ENCODE measurements at regions not wholly inside any gene's neighbourhood (a gene's known extent, or its start where the extent isn't known, plus 50 kb on each side); places are given as distances from the start of the nearest gene placed in this dataset.
"Not testable (repeated sequence)": the region's sequence is repeated elsewhere in the genome, so short reads cannot be mapped to it uniquely, and the experiment has no call there.

DNA sequence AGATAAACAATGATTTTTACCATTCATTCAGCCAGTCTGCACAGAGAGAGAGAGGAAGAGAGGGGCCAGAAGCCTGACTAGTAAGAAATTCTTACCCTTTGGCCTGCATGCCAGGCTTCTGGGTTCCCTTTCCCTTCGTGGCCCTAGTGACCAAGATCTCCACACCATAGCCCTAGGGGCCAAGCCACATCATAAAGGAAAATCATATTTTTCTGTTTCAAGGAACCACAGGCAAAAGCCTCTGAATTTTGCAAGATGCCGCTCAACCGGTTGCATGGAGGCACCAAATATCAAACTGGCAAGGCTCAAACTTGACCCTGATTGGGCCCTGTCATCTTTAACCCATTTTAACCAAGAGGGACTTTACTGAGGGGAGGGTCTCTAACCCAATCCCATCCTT is 103.1 kb upstream of the SOX13 start:
- DNase-seq: no peak
- Mint-ChIP-seq H3K27ac (no peak overlapping the region), H3K9me3 (peaks cover 0 to 48% (median 30%) of the 10 kb centered on the region in 7 donors), H3K4me1 (no peaks in the 10 kb centered on the region), H3K36me3 (no peaks in the 10 kb centered on the region), H3K4me3 (no peak overlapping the region), H3K27me3 (peaks cover 0 to 12% (median 0%) of the 10 kb centered on the region in 3 donors)
- ATAC-seq (ENCODE audit: low read depth in 2 of 2): no peak

DNA sequence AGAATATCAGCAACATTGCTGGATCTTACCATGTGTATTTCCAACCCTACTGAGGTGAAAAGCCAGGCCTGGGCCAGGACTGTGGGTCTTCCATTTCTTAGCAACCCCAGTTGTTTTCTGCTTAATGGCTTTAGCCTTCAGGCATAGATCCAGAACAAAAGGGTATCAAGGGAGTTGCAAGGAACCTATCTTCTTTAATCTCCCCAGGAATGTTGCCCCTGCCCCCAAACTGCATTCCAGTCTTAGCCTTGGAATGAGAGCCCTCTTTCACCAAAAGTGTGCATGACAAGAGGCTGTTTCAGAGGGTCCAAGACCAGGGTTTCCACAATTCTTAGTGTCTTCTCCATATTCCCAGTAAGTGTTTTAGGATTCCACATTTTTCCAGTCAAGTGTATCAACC is 87.9 kb upstream of the SOX13 start:
- Mint-ChIP-seq H3K36me3 (no peaks in the 10 kb centered on the region), H3K27ac (no peak overlapping the region), H3K9me3 (no peaks in the 10 kb centered on the region), H3K27me3 (peaks cover 9 to 31% (median 24%) of the 10 kb centered on the region in 3 donors), H3K4me3 (no peak overlapping the region), H3K4me1 (no peaks in the 10 kb centered on the region)
- no peak for DNase-seq
- ATAC-seq (ENCODE audit: low read depth in 2 of 2): no peak

DNA sequence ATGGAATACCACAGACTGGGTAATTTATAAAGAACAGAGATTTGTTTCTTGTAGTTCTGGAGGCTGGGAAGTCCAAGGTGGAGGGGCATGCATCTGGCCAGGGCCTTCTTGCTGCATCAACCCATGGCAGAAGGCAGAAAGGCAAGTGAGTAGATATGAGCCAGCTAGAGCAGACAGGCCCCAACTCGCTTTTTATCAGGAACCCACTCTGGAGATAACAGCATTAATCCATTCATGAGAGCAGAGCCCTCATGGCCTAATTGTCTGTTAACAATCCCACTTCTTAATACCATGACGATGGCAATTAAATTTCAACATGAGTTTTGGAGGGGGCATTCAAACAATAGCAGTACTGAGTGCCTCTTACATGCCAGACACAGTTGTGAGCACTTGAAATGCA is 87.2 kb upstream of the SOX13 start:
- H3K36me3 Mint-ChIP-seq: no peaks in the 10 kb centered on the region
- peaks cover 7 to 31% (median 24%) of the 10 kb centered on the region in 3 donors for H3K27me3 Mint-ChIP-seq
- no peaks in the 10 kb centered on the region for H3K9me3 Mint-ChIP-seq
- H3K27ac Mint-ChIP-seq: no peak overlapping the region
- no peaks in the 10 kb centered on the region for H3K4me1 Mint-ChIP-seq
- DNase-seq (no peak), ATAC-seq (ENCODE audit: low read depth in 2 of 2) (no peak)
- H3K4me3 Mint-ChIP-seq: no peak overlapping the region

DNA sequence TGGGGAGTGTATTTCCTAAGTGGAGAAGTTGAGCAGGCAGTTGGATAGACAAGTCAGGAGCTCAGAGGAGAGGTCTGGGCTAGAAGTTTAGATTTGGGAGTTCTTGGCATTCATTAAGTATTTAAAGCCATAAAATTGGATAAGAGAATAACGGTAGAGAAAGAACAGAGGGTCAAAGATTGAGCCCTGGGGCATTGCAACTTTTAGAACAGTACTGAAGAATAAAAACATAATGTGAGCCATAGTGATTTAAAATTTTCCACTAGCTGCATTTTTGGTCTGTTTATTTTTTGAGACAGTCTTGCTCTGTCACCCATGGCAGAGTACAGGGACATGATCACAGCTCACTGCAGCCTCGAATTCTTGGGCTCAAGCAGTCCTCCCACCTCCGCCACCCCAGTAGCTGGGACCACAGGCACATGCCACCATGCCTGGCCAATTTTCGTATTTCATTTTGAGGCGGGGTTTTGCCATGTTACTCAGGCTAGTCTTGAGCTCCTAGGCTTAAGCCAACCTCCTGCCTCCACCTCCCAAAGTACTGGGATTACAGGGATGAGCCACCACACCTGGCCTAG is 85.9 kb upstream of the SOX13 start:
- no peaks in the 10 kb centered on the region for H3K9me3 Mint-ChIP-seq
- H3K27ac Mint-ChIP-seq: no peak overlapping the region
- DNase-seq (no peak), ATAC-seq (ENCODE audit: low read depth in 2 of 2) (no peak)
- peaks cover 6 to 33% (median 20%) of the 10 kb centered on the region in 3 donors for H3K27me3 Mint-ChIP-seq
- no peaks in the 10 kb centered on the region for H3K4me1 Mint-ChIP-seq
- H3K4me3 Mint-ChIP-seq: no peak overlapping the region
- H3K36me3 Mint-ChIP-seq: no peaks in the 10 kb centered on the region

DNA sequence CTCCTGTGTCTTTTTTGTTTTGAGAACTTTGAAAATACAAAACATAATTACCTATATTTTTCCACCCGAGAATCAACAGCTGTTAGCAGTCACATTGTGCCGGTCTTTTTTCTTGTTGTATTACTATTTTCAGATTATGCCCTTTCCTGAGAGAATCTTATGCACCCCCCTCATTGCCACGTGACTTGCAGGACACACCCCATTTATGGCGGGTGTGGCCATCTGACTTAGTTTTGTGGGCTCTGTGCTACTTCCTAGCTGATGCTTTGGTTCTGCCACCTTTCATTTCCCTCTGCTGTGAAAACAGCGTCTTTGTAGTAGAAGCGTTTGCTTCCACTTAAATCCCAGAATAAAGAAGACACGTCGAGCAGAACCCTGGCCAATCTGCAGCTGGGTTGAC is 82.8 kb upstream of the SOX13 start:
- Mint-ChIP-seq H3K4me1 (no peaks in the 10 kb centered on the region), H3K27ac (peak overlapping the region in 2 of 6 donors; percentile 12 to 45), H3K27me3 (peaks cover 15 to 31% (median 30%) of the 10 kb centered on the region in 3 donors), H3K9me3 (no peaks in the 10 kb centered on the region), H3K36me3 (no peaks in the 10 kb centered on the region), H3K4me3 (no peak overlapping the region)
- ATAC-seq (ENCODE audit: low read depth in 2 of 2): no peak
- no peak for DNase-seq

DNA sequence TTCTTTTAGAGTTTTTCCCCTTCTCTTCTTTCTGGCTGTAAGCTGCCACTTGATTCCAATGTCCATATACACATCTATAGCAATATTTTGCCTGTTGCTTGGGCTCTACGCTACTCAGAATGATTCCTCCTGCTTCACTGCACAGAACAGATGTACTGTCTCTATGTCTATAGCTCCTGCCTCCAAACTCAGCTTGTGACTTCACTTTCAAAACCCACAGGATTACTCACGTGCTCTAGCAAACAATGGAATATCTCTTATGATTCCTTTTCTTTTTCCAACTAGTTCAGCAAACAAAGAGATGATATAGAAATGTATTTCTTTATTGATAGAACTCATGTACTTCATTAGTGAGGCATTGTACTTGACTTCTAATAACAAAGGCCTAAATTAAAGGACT is 80.5 kb upstream of the SOX13 start:
- Mint-ChIP-seq H3K9me3 (no peaks in the 10 kb centered on the region), H3K4me1 (no peaks in the 10 kb centered on the region), H3K27me3 (peaks cover 25 to 38% (median 38%) of the 10 kb centered on the region in 3 donors), H3K27ac (no peak overlapping the region), H3K4me3 (no peak overlapping the region), H3K36me3 (no peaks in the 10 kb centered on the region)
- DNase-seq (no peak), ATAC-seq (ENCODE audit: low read depth in 2 of 2) (no peak)

DNA sequence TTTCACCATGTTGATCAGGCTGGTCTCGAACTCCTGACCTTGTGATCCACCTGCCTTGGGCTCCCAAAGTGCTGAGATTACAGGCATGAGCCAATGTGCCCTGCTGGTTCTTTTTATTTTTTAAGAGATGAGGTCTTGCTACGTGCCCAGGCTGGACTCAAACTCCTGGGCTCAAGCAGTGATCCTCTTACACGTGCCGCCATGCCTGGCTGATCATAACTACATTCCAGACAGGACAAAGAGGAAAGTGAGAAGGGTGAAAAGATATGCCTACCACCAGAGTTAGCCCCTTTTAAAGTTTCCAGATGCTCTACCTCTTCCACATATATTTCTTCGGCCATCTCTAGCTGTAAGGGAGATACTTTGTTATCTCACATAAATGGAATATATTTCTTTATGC is 79.7 kb upstream of the SOX13 start:
- Mint-ChIP-seq H3K27ac (no peak overlapping the region), H3K27me3 (peaks cover 29 to 43% (median 41%) of the 10 kb centered on the region in 3 donors), H3K9me3 (no peaks in the 10 kb centered on the region), H3K4me1 (no peaks in the 10 kb centered on the region), H3K36me3 (no peaks in the 10 kb centered on the region), H3K4me3 (no peak overlapping the region)
- DNase-seq (no peak), ATAC-seq (ENCODE audit: low read depth in 2 of 2) (no peak)

DNA sequence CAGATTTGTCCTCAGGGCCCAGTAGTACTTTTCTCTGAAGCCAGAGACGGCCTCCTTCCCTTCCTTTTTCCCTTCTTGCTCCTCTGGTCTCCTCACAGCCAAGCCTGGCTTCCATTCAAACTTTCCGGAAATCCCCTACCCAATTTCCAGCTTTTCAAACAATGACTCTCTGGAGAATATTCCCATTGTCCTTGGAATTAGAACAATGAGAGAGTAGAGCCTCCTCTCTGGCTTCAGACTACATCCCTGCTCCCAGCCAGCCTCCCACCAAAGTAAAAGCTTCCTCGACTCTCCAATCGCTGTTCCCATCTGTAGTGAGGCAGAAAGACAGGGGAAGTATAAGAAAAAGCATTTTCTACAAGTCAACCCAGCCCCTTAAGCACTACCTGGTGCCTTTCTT is 77.7 kb upstream of the SOX13 start:
- DNase-seq: no peak
- no peak overlapping the region for H3K4me3 Mint-ChIP-seq
- peaks cover 37 to 45% (median 43%) of the 10 kb centered on the region in 3 donors for H3K27me3 Mint-ChIP-seq
- ATAC-seq (ENCODE audit: low read depth in 2 of 2): no peak
- H3K27ac Mint-ChIP-seq: no peak overlapping the region
- H3K36me3 Mint-ChIP-seq: no peaks in the 10 kb centered on the region
- peaks cover 0 to 5% (median 3%) of the 10 kb centered on the region in 7 donors for H3K9me3 Mint-ChIP-seq
- no peaks in the 10 kb centered on the region for H3K4me1 Mint-ChIP-seq

DNA sequence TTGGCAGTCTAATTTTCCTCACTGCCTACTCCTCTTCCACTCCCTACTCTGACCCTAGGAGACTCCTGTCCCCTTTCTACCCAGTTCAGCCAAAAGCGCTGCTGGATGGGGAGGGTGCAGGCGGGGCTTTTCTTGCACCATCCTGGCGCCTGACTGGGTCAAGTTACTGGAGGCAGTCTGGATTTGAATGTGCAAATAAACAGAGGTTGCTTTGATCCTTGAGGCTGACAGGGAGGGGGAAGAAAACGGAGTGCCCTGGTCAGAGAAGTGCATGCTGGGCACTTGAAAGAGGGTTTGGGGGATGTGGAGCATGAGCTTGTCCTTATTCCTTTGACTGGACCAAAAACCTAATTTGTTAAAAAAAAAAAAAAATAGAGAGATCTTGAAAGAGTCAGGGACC is 76.8 kb upstream of the SOX13 start:
- ATAC-seq (ENCODE audit: low read depth in 2 of 2) (no peak), DNase-seq (no peak)
- no peak overlapping the region for H3K27ac Mint-ChIP-seq
- H3K4me3 Mint-ChIP-seq: no peak overlapping the region
- H3K36me3 Mint-ChIP-seq: no peaks in the 10 kb centered on the region
- H3K27me3 Mint-ChIP-seq: peaks cover 41 to 54% (median 43%) of the 10 kb centered on the region in 3 donors
- peaks cover 4 to 14% (median 9%) of the 10 kb centered on the region in 7 donors for H3K9me3 Mint-ChIP-seq
- H3K4me1 Mint-ChIP-seq: peaks cover 0 to 6% (median 0%) of the 10 kb centered on the region in 3 donors

DNA sequence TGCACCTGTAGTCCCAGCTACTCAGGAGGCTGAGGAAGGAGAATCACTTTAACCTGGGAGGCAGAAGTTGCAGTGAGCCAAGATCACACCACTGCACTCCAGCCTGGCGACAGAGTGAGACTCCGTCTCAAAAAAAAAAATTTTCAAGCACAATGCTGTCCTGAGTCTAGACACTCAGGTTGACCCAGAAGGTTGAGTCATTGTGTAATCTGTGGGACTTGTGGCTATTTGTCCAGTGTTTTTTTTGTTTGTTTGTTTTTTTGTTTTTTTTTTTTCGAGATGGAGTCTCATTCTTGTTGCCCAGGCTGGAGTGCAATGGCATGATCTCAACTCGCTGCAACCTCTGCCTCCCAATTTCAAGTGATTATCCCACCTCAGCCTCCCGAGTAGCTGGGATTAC is 74.3 kb upstream of the SOX13 start:
- not testable (repeated sequence) for DNase-seq; H3K4me3 Mint-ChIP-seq; H3K4me1 Mint-ChIP-seq; ATAC-seq (ENCODE audit: low read depth in 2 of 2); H3K36me3 Mint-ChIP-seq; H3K27ac Mint-ChIP-seq
- Mint-ChIP-seq H3K9me3 (peaks cover 6 to 19% (median 9%) of the 10 kb centered on the region in 7 donors), H3K27me3 (peaks cover 34 to 52% (median 38%) of the 10 kb centered on the region in 3 donors)

DNA sequence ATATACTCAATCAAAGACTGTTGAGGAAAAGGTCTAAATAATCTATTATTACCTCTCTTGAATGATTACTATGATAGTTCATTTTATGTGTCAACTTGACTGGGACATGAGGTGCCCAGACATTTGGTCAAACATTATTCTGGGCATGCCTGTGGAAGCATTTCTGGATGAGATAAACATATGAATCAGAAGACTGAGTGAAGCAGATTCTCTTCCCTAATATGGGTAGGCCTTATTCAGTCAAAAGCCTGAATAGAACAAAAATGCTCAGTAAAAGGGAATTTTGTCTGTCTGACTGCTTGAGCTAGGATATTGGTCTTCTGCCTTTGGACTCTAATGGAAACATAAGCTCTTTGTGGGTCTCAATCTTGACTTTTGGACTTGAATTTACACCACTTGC is 73.3 kb upstream of the SOX13 start:
- DNase-seq (no peak), ATAC-seq (ENCODE audit: low read depth in 2 of 2) (no peak)
- H3K9me3 Mint-ChIP-seq: peaks cover 6 to 19% (median 9%) of the 10 kb centered on the region in 7 donors
- no peak overlapping the region for H3K4me3 Mint-ChIP-seq
- peaks cover 0 to 6% (median 0%) of the 10 kb centered on the region in 3 donors for H3K4me1 Mint-ChIP-seq
- H3K27ac Mint-ChIP-seq: no peak overlapping the region
- H3K36me3 Mint-ChIP-seq: no peaks in the 10 kb centered on the region
- H3K27me3 Mint-ChIP-seq: peaks cover 32 to 48% (median 34%) of the 10 kb centered on the region in 3 donors

DNA sequence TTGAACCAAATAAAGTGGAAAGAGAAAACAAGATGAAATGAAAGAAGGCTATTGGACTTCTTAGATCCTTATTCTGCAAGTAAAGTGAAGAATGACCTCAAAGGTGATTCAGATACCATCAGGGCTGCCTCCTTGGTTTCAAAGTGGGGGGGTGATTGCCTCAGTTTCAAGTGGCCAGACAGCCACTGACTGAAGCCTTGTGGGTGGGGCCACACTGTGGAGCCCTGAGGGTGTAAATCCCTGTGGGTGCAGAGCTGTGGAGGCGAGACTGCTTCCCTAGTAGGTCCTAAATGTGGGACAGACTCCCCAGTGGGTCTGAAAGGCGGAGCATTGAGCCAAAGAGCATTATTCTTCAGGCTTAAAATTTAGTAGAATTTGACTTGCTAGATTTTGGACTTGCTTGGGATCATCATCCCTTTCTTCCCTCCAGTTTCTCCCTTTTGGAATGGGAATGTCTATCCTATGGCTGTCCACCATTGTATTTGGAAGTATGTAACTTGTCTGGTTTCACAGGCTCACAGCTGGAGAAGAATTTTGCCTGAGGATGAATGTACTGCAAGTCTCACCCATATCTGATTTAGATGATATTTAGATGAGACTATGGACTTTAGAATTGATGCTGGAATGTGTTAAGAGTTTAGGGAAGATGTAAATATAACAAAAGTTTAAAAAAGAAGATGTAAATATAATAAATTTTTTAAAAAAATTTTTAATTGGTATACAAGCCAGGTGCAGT is 71.6 kb upstream of the SOX13 start:
- peaks cover 0 to 6% (median 0%) of the 10 kb centered on the region in 3 donors for H3K4me1 Mint-ChIP-seq
- H3K9me3 Mint-ChIP-seq: peaks cover 6 to 19% (median 12%) of the 10 kb centered on the region in 7 donors
- ATAC-seq (ENCODE audit: low read depth in 2 of 2) (no peak), DNase-seq (no peak)
- H3K27me3 Mint-ChIP-seq: peaks cover 30 to 48% (median 33%) of the 10 kb centered on the region in 3 donors
- H3K4me3 Mint-ChIP-seq: peak overlapping the region in 1 of 8 donors; percentile 64
- H3K27ac Mint-ChIP-seq: no peak overlapping the region
- no peaks in the 10 kb centered on the region for H3K36me3 Mint-ChIP-seq

DNA sequence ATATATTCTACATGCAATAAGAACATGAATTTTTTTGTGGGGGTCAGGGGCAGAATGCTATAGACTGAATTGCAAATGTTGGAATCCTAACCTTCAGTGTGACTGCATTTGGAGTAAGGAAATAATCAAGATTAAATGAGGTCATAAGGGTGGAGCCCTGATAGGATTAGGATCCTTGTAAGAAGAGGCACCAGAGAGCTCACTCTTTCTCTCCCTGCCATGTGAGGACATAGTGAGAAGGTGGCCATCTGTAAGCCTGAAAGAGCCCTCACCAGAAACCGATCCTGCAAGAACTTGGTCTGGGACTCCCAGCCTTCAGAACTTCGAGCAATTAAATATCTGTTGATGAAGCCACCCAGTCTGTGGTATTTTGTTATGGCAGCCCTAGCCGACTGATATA is 70.3 kb upstream of the SOX13 start:
- Mint-ChIP-seq H3K27ac (no peak overlapping the region), H3K9me3 (peaks cover 6 to 19% (median 12%) of the 10 kb centered on the region in 7 donors), H3K4me1 (peaks cover 0 to 6% (median 0%) of the 10 kb centered on the region in 3 donors), H3K36me3 (no peaks in the 10 kb centered on the region), H3K27me3 (peaks cover 19 to 51% (median 29%) of the 10 kb centered on the region in 3 donors), H3K4me3 (no peak overlapping the region)
- ATAC-seq (ENCODE audit: low read depth in 2 of 2) (no peak), DNase-seq (no peak)

DNA sequence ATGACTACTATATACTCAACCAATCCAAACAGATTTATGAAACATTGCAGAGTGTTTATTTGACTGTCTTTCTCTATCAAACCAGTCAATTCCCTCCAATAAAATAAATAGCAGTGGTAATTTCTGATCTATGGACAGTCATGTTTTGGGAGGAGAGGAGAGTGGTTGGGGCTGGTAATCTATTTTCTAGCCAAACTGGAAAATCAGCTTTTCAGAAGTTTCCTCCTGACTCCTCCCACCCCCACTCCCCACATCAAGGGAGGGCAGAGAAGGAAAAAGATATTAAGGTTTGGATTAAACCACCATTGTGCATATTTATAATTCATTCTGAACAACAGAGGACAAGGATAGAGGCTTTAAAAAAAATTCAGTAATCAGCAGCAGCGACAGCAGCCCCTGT is 69.4 kb upstream of the SOX13 start:
- H3K9me3 Mint-ChIP-seq: peaks cover 6 to 19% (median 12%) of the 10 kb centered on the region in 7 donors
- H3K36me3 Mint-ChIP-seq: no peaks in the 10 kb centered on the region
- DNase-seq: no peak
- H3K27me3 Mint-ChIP-seq: peaks cover 16 to 54% (median 27%) of the 10 kb centered on the region in 3 donors
- H3K4me3 Mint-ChIP-seq: peak overlapping the region in 1 of 8 donors; percentile 13
- no peak overlapping the region for H3K27ac Mint-ChIP-seq
- ATAC-seq (ENCODE audit: low read depth in 2 of 2): no peak
- peaks cover 0 to 6% (median 0%) of the 10 kb centered on the region in 3 donors for H3K4me1 Mint-ChIP-seq
